HepG2 (cell line): ENCODE measurements at regions not wholly inside any gene's neighbourhood (a gene's known extent, or its start where the extent isn't known, plus 50 kb on each side); places are given as distances from the start of the nearest gene placed in this dataset.

Experiments used
- ARID5B ChIP-seq: IDR thresholded peaks from 2 replicates; pipeline ENCODE4 v1.4.0; 2020; ENCODE audit warnings: mild to moderate bottlenecking, missing genetic modification reagents
- FOSL2 ChIP-seq: sonication (generic); formaldehyde crosslinking; IDR thresholded peaks from 2 replicates; pipeline ENCODE4 v1.4.0; 2020; ENCODE audit warnings: missing genetic modification reagents
- FOXP4 ChIP-seq: sonication (generic); formaldehyde crosslinking; IDR thresholded peaks from 2 replicates; pipeline ENCODE4 v1.4.0; 2020; ENCODE audit warnings: missing genetic modification reagents
- LCORL ChIP-seq, 2 experiments: fragments of 450-650 bp in 1 of 2; sonication (generic) in 1 of 2; formaldehyde crosslinking in 1 of 2; IDR thresholded peaks; 2 replicates each; pipeline versions ENCODE4 v1.5.0 to v1.6.1; 2017 to 2020; ENCODE audit warnings: antibody characterized with exemption in 1 of 2, missing genetic modification reagents in 1 of 2
- MAFK ChIP-seq, 2 experiments: IDR thresholded peaks in 1 of 2; conservative IDR thresholded peaks in 1 of 2; 2 replicates each; pipeline ENCODE4 v1.6.1; 2011; ENCODE audit warnings: improper control_type of control experiment in 2 of 2, low read length in 2 of 2
- NFIC ChIP-seq: IDR thresholded peaks from 2 replicates; pipeline ENCODE4 v1.6.1; 2012; ENCODE audit warnings: mild to moderate bottlenecking, low read length, inconsistent platforms
- NR2F1 ChIP-seq, 2 experiments: fragments of 450-650 bp in 1 of 2; formaldehyde crosslinking in 1 of 2; IDR thresholded peaks; 2 replicates each; pipeline versions ENCODE4 v1.5.0 to v1.6.1; 2016 to 2020; ENCODE audit warnings: mild to moderate bottlenecking in 1 of 2, missing compliant biosample characterization in 1 of 2, missing genetic modification reagents in 1 of 2, moderate library complexity in 1 of 2
- POLR2G ChIP-seq: fragments of 200-400 bp; formaldehyde crosslinking; IDR thresholded peaks from 2 replicates; pipeline ENCODE4 v1.6.1; 2018; ENCODE audit warnings: mild to moderate bottlenecking, low read depth, low read length, moderate library complexity
- RELA ChIP-seq: sonication (generic); formaldehyde crosslinking; IDR thresholded peaks from 2 replicates; pipeline ENCODE4 v1.4.0; 2020; ENCODE audit warnings: missing genetic modification reagents
- SOX13 ChIP-seq, 3 experiments: fragments of 450-650 bp in 1 of 3; sonication (generic) in 1 of 3; formaldehyde crosslinking in 1 of 3; IDR thresholded peaks in 2 of 3; conservative IDR thresholded peaks in 1 of 3; 2 replicates each; pipeline versions ENCODE4 v1.5.0 to v1.6.1; 2016 to 2020; ENCODE audit warnings: antibody characterized with exemption in 1 of 3, mild to moderate bottlenecking in 1 of 3, missing compliant biosample characterization in 1 of 3, missing genetic modification reagents in 1 of 3, moderate library complexity in 1 of 3
- SOX6 ChIP-seq, 2 experiments: fragments of 450-650 bp in 1 of 2; sonication (generic) in 1 of 2; formaldehyde crosslinking in 1 of 2; IDR thresholded peaks; 2 replicates each; pipeline versions ENCODE4 v1.4.0 to v1.6.1; 2017 to 2020; ENCODE audit warnings: antibody characterized with exemption in 1 of 2, mild to moderate bottlenecking in 1 of 2, missing genetic modification reagents in 1 of 2
- TEAD2 ChIP-seq: sonication (generic); formaldehyde crosslinking; IDR thresholded peaks from 2 replicates; pipeline ENCODE4 v1.9.0; 2021; ENCODE audit warnings: missing genetic modification reagents
- ZNF496 ChIP-seq: sonication (generic); formaldehyde crosslinking; IDR thresholded peaks from 2 replicates; pipeline ENCODE4 v1.8.1; 2023; ENCODE audit warnings: mild to moderate bottlenecking, moderate library complexity, missing genetic modification reagents; ENCODE audit not compliant: insufficient replicate concordance
- ZNF549 ChIP-seq: sonication (generic); formaldehyde crosslinking; IDR thresholded peaks from 2 replicates; pipeline ENCODE4 v1.5.0; 2020; ENCODE audit warnings: missing genetic modification reagents
- ZNF652 ChIP-seq: IDR thresholded peaks from 2 replicates; pipeline ENCODE4 v1.6.1; 2016; ENCODE audit warnings: low read depth, borderline replicate concordance
- TF ChIP-seq, protein P1 (sequence below): sonication (generic); formaldehyde crosslinking; IDR thresholded peaks from 2 replicates; pipeline ENCODE4 v1.8.0; 2023; ENCODE audit warnings: mild to moderate bottlenecking, missing genetic modification reagents
- TF ChIP-seq, protein P2 (sequence below): sonication (generic); formaldehyde crosslinking; conservative IDR thresholded peaks from 2 replicates; pipeline ENCODE4 v1.8.0; 2022; ENCODE audit warnings: low read depth, missing genetic modification reagents

GRCh38 chr7:46512891-46513413, 591.9 kb upstream of the IGFBP3 start (continued):
- peak; percentile 32; the same call in 1 of the 2 replicates for TF ChIP-seq FOXP4
- no peak for TF ChIP-seq POLR2G
- no peak for TF ChIP-seq MAFK (conservative IDR thresholded peaks at IDR 0.05 in 1 of 2, IDR thresholded peaks at IDR 0.05 in 1 of 2; ENCODE audit: low read length in 2 of 2)
- TF ChIP-seq TEAD2 = no peak
- no peak for TF ChIP-seq NFIC
- TF ChIP-seq ZNF652 (CRISPR knock-in tag) = no peak
- TF ChIP-seq, protein P1, sequence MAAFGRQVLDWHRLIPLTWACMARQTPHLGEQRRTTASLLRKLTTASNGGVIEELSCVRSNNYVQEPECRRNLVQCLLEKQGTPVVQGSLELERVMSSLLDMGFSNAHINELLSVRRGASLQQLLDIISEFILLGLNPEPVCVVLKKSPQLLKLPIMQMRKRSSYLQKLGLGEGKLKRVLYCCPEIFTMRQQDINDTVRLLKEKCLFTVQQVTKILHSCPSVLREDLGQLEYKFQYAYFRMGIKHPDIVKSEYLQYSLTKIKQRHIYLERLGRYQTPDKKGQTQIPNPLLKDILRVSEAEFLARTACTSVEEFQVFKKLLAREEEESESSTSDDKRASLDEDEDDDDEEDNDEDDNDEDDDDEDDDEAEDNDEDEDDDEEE (CRISPR knock-in tag) = no peak
- TF ChIP-seq, protein P2, sequence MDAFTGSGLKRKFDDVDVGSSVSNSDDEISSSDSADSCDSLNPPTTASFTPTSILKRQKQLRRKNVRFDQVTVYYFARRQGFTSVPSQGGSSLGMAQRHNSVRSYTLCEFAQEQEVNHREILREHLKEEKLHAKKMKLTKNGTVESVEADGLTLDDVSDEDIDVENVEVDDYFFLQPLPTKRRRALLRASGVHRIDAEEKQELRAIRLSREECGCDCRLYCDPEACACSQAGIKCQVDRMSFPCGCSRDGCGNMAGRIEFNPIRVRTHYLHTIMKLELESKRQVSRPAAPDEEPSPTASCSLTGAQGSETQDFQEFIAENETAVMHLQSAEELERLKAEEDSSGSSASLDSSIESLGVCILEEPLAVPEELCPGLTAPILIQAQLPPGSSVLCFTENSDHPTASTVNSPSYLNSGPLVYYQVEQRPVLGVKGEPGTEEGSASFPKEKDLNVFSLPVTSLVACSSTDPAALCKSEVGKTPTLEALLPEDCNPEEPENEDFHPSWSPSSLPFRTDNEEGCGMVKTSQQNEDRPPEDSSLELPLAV (CRISPR knock-in tag) = no peak
- no peak for TF ChIP-seq SOX13 (IDR thresholded peaks at IDR 0.05)
- no peak for TF ChIP-seq SOX13 (CRISPR knock-in tag; conservative IDR thresholded peaks at IDR 0.05 in 1 of 2, IDR thresholded peaks at IDR 0.05 in 1 of 2)
- TF ChIP-seq FOSL2 (CRISPR knock-in tag) = peak; percentile 29; the same call in 1 of the 2 replicates
- TF ChIP-seq ZNF549 = no peak
- TF ChIP-seq ZNF496 (CRISPR knock-in tag) = no peak
- peak in 1 of 2 experiments; percentile 27; a peak in 1 of 4 replicates for TF ChIP-seq NR2F1 (CRISPR knock-in tag; IDR thresholded peaks at IDR 0.05)
- no peak for TF ChIP-seq LCORL (IDR thresholded peaks at IDR 0.05)
- no peak for TF ChIP-seq LCORL (CRISPR knock-in tag; IDR thresholded peaks at IDR 0.05)
- peak; percentile 49 for TF ChIP-seq ARID5B (CRISPR knock-in tag)
- TF ChIP-seq RELA (CRISPR knock-in tag) = no peak
- no peak for TF ChIP-seq SOX6 (IDR thresholded peaks at IDR 0.05)
- peak; percentile 33; the same call in 1 of the 2 replicates for TF ChIP-seq SOX6 (CRISPR knock-in tag; IDR thresholded peaks at IDR 0.05)
